ENCODE measurements at regions not wholly inside any gene's neighbourhood (a gene's known extent, or its start where the extent isn't known, plus 50 kb on each side); places are given as distances from the start of the nearest gene placed in this dataset.
A peak's percentile ranks its signal among the peaks of the same experiment; 100 is the strongest.

GRCh38 chr20:53657279-53657678 lies 63.6 kb upstream of the ZNF217 start:
- peak overlapping the region; percentile 45 for H3K4me2 ChIP-seq (ENCODE audit: insufficient read depth, insufficient read length, low read length)
- H2BK12ac ChIP-seq (ENCODE audit: insufficient read length, low read depth, low read length): no peak overlapping the region
- H3K4me1 ChIP-seq (ENCODE audit: insufficient read depth, low read length): peaks cover 2% of the 10 kb centered on the region; the same call in 1 of the 2 replicates

More at GRCh38 chr20:53657279-53657678, 63.6 kb upstream of the ZNF217 start:
- Mint-ChIP-seq H3K9me3 (no peaks in the 10 kb centered on the region), H3K4me3 (no peak overlapping the region), H3K27ac (peak overlapping the region in 2 of 3 experiments; percentile 42 to 59; a peak in 4 of 7 replicates), H3K36me3 (ENCODE audit: insufficient read depth in 1 of 3, low read depth in 3 of 3) (no peaks in the 10 kb centered on the region), H3K4me1 (peaks cover 59 to 69% of the 10 kb centered on the region in 2 experiments), H3K27me3 (ENCODE audit: low read depth) (no peaks in the 10 kb centered on the region)
- Histone ChIP-seq H4K5ac (ENCODE audit: insufficient read length, low read depth, low read length) (no peak overlapping the region), H3K27me3 (ENCODE audit: insufficient read depth, low read length) (no peaks in the 10 kb centered on the region), H3K14ac (ENCODE audit: insufficient read depth, low read length) (no peak overlapping the region), H3K9ac (ENCODE audit: extremely low read depth, insufficient read length, low read length) (no peak overlapping the region), H2BK5ac (ENCODE audit: insufficient read length, low read length) (no peak overlapping the region), H3K27ac (ENCODE audit: insufficient read length, low read depth, low read length) (no peak overlapping the region), H2AK5ac (ENCODE audit: insufficient read length, low read length) (no peak overlapping the region), H3T11ph (ENCODE audit: low read length) (no peak overlapping the region), H4K91ac (ENCODE audit: insufficient read length, low read depth, low read length) (no peak overlapping the region), H4K20me1 (ENCODE audit: control insufficient read depth, insufficient read depth, insufficient read length) (no peaks in the 10 kb centered on the region), H4K8ac (replicated peaks; ENCODE audit: insufficient read length, low read depth, low read length) (no peak overlapping the region), H3K23ac (ENCODE audit: insufficient read length, low read depth, low read length) (no peak overlapping the region), H2AFZ (ENCODE audit: low read length) (no peak overlapping the region), H3K56ac (ENCODE audit: insufficient read length, low read depth, low read length) (no peak overlapping the region), H3K79me1 (ENCODE audit: insufficient read depth, low read depth, low read length, poor library complexity, severe bottlenecking) (no peaks in the 10 kb centered on the region), H2BK15ac (ENCODE audit: low read depth, low read length) (no peak overlapping the region), H3K9me3 (ENCODE audit: control insufficient read depth, low read depth, low read length) (no peaks in the 10 kb centered on the region), H3K79me2 (ENCODE audit: insufficient read depth, low read length) (no peaks in the 10 kb centered on the region), H2BK20ac (ENCODE audit: low read depth, low read length, poor library complexity, severe bottlenecking) (no peak overlapping the region), H3K18ac (ENCODE audit: insufficient read length, low read depth, low read length) (no peak overlapping the region), H3K4ac (ENCODE audit: low read depth, low read length) (no peak overlapping the region), H3K23me2 (ENCODE audit: insufficient read length, low read depth, low read length, poor library complexity, severe bottlenecking) (peaks cover 2% of the 10 kb centered on the region), H2BK120ac (ENCODE audit: low read depth, low read length, poor library complexity, severe bottlenecking) (no peak overlapping the region)
- no peak for DNase-seq
- no peak for TF ChIP-seq CTCF (conservative IDR thresholded peaks at IDR 0.05)
- no CpG with 5 or more reads among the region's 1 CpG for WGBS (ENCODE audit: extremely low coverage, insufficient read length, low lambda C conversion rate)
